NCI-H1694 (cell line): ENCODE measurements at regions not wholly inside any gene's neighbourhood (a gene's known extent, or its start where the extent isn't known, plus 50 kb on each side); places are given as distances from the start of the nearest gene placed in this dataset.
"Not testable (repeated sequence)": the region's sequence is repeated elsewhere in the genome, so short reads cannot be mapped to it uniquely, and the experiment has no call there.

ENCODE experiments used
- DNase-seq: peaks from one replicate; lab custom pipeline; 2025; lab: John Stamatoyannopoulos, UW

- DNase-seq = no peak
These were observed 1291.6 kb upstream of the GYPC start for GRCh38 chr2:125364192-125364983.

DNA sequence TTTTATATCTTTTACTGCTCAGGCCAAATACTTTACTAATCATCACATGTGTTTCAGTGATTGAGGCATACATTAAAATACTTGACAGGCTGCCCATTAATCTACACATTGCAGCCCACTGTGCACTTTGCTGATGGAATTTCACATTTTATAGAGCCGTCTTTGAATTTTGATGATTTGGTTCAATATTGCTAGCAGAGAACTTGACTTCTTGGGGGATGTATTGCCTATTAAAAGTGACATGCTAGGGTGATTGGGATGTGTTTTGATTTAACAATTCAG, 1291.0 kb upstream of the GYPC start:
- no peak for DNase-seq

GRCh38 chr2:125371867-125372266, 1284.1 kb upstream of the GYPC start:
- DNase-seq = no peak

DNA sequence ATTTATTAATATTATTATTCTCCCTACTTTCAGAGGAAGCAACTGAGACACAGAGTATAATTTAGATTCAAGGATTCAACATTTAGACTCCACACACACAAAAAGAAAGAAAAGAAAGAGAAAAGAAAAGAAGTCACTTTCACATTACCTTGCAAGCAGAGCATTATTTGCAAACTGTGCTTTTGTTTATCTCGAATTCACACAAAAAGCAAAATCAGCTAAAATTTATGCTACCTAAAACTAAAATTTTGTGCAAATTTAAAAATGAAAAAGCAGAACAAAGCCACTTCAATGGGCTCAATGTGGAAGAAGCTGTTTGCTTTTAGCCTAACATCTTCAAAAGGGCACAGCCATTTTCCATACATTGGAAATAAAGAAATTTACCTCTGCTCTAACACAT, 1282.7 kb upstream of the GYPC start:
- no peak for DNase-seq

- DNase-seq = no peak
These were observed 1269.9 kb upstream of the GYPC start for GRCh38 chr2:125386074-125386473.

- DNase-seq = no peak
These were observed 1258.3 kb upstream of the GYPC start for GRCh38 chr2:125397535-125398251.

DNA sequence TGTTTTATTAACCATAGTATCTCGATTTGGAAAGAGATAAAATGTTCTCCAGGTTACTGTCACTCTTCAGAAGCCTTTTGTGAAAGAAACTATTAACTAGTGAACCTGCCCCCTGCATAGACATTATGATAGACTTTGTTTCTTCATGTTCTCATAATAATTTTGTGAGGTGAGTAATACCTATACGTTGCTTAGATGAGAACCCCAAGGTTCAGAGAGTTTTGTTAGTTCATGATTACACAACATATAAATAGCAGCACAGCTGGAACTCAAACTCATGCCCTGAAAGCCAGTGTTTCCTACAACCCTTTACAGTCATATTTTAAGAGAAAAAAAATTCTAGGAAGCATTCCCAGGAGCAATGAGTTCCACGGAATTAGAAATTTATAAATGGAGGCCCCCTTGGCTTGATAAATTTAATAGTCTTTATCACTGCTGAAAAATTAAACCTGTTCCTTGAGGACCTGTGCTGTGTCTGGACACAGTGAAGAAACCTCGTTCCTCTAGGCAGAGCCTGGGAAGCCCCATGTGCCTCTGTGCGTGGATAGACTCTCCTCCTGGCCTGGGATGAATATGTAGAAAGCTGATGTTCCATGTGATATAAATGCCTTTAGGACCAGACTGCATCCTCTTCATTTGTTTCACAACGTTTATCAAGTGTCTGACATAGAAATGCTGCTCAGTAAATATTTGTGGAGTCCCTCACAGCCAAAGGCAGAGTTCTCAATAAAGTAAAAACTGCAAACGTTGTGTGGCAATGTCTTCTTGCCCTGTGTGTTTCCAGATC, 1257.0 kb upstream of the GYPC start:
- no peak for DNase-seq

DNA sequence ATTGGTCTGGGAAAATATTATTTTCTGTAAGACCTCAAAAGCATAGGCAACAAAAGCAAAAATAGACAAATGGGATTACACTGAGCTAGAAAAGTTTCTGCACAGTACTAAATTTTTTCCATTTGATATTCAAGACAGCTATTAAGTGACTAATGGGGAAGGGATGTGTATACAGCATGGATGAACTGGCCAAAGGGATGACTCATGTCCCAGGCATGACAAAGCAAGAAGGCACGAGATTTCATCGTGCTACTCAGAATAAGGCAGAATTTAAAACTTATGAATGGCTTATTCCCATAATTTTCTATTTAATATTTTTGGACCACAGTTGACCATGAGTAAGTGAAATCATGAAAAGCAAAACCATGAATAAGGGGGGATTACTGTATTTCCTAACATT, 1250.1 kb upstream of the GYPC start:
- no peak for DNase-seq

GRCh38 chr2:125408874-125409538, 1247.0 kb upstream of the GYPC start:
- no peak for DNase-seq

DNA sequence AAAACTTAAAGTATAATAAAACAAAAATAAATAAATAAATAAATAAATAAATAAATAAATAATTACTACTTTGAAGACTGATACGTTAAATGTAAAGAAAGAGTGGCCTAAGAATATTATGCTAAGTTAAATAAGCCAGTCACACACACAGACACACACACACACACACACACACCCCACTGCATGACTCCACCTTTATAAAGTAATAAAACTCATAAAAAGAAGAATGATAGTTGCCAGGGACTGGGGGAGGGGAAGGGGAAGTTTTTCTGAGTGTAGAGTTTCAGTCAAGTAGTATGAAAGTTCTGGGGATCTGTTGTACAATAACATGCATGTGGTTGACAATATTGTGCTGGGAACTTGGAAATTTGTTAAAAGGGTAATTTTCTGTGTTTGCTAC, 1237.5 kb upstream of the GYPC start:
- DNase-seq = no peak

- DNase-seq = not testable (repeated sequence)
These were observed 1233.7 kb upstream of the GYPC start for GRCh38 chr2:125422198-125422770.

- no peak for DNase-seq
These were observed 1231.6 kb upstream of the GYPC start for GRCh38 chr2:125424266-125424785.

DNA sequence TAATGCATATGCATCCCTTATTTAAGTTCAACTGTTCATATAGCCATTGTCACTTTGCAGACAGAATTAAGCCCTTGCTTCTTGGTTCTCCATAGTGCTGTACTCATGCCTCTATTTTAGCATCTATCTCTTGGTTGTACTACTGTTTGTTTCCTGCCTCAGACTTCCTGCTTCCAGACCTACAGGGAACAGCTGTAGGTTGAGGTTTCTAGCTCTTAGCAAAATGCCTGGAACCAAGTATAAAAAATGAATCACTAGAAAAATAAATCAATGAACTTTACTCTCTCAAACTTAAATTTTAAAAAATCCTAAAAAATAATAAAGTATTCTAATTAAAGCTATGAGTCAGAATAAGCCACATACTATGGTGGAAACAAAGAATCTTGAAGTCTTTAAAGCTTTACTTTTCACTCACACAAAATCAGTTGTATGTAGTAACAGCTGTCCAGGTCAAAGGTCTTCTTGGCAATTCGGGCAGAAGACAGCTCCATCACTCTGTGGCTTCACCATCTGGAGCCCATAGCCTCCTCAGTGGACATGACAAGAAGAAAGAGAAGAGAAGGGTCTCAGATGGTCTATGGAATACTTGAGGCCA, 1228.1 kb upstream of the GYPC start:
- no peak for DNase-seq

- DNase-seq = no peak
These were observed 1211.9 kb upstream of the GYPC start for GRCh38 chr2:125444106-125444505.

- no peak for DNase-seq
These were observed 1210.5 kb upstream of the GYPC start for GRCh38 chr2:125445495-125445894.

GRCh38 chr2:125450092-125450491, 1205.9 kb upstream of the GYPC start:
- DNase-seq = no peak

- DNase-seq = no peak
These were observed 1200.8 kb upstream of the GYPC start for GRCh38 chr2:125455110-125455509.

- peak; percentile 96 for DNase-seq
These were observed 1199.1 kb upstream of the GYPC start for GRCh38 chr2:125456693-125457363.

DNA sequence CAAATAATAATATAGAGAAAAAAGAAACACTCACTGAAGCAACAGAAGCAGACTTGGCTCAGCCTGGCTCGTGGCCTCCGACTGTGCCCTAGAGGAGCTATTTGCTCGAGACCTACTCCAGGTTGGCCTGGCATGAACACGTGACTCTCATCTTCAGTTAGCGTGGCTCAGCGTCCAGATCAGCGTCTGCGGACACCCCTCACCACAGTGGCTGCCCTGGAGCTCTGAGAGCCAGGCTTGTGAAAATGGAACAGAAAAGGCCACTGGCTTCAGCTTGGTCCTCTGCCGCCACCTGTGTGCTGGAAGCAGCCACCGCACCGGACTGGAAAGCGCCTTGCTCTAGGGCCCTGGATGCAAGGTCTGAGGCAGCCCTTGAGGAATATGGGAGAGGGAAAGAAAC, 1184.0 kb upstream of the GYPC start:
- no peak for DNase-seq

DNA sequence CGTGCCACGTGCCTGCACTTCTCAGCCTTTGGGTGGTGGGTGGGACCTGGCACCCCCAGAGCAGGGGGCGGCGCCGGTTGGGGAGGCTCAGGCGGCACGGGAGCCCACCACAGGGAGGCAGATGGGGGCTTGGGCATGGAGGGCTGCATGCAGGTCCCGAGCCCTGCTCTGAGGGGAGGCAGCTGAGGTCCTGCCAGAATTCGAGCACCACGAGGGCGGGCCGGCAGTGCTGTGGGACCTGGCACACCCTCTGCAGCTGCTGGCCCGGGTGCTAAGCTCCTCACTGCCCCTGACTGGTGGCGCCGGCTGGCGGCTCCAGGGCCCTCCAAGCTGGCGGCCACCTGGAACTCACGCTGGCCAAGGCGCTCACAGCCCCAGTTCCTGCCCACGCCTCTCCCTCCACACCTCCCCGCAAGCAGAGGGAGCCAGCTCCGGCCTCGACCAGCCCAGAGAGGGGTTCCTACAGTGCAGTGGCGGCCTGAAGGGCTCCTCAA, 1176.8 kb upstream of the GYPC start:
- no peak for DNase-seq

- no peak for DNase-seq
These were observed 1165.7 kb upstream of the GYPC start for GRCh38 chr2:125490308-125490707.
